HG02678 (cell line): ENCODE measurements at regions not wholly inside any gene's neighbourhood (a gene's known extent, or its start where the extent isn't known, plus 50 kb on each side); places are given as distances from the start of the nearest gene placed in this dataset.

Source experiments
- ATAC-seq: cut with Tn5 transposase; IDR thresholded peaks from one replicate; pipeline ENCODE4 v1.9.1; 2021; ENCODE audit warnings: mild to moderate bottlenecking, moderate library complexity; ENCODE audit not compliant: unreplicated experiment

- ATAC-seq, result no peak
Observed at GRCh38 chr2:81942136-81942680, 1637.7 kb upstream of the LRRTM1 start.

- ATAC-seq, result no peak
Observed at GRCh38 chr2:81940266-81940955, 1635.9 kb upstream of the LRRTM1 start.

- no peak for ATAC-seq
Observed at GRCh38 chr2:81937944-81938343, 1633.4 kb upstream of the LRRTM1 start.

GRCh38 chr2:81903534-81903933 lies 1599.0 kb upstream of the LRRTM1 start:
- no peak for ATAC-seq

- ATAC-seq, result no peak
Observed at GRCh38 chr2:81901017-81901416, 1596.5 kb upstream of the LRRTM1 start.

- no peak for ATAC-seq
Observed at GRCh38 chr2:81895620-81896250, 1591.2 kb upstream of the LRRTM1 start.

GRCh38 chr2:81894451-81894990 lies 1590.0 kb upstream of the LRRTM1 start:
- ATAC-seq, result no peak

- no peak for ATAC-seq
Observed at GRCh38 chr2:81876624-81877023, 1572.1 kb upstream of the LRRTM1 start.

GRCh38 chr2:81872006-81872405 lies 1567.5 kb upstream of the LRRTM1 start:
- ATAC-seq, result no peak

- no peak for ATAC-seq
Observed at GRCh38 chr2:81870119-81870518, 1565.6 kb upstream of the LRRTM1 start.

- no peak for ATAC-seq
Observed at GRCh38 chr2:81858998-81859397, 1554.4 kb upstream of the LRRTM1 start.

- ATAC-seq, result no peak
Observed at GRCh38 chr2:81853341-81853740, 1548.8 kb upstream of the LRRTM1 start.

- no peak for ATAC-seq
Observed at GRCh38 chr2:81852651-81853050, 1548.1 kb upstream of the LRRTM1 start.

GRCh38 chr2:81839780-81840179 lies 1535.2 kb upstream of the LRRTM1 start:
- ATAC-seq, result no peak

GRCh38 chr2:81835321-81836000 lies 1530.9 kb upstream of the LRRTM1 start:
- ATAC-seq, result no peak

GRCh38 chr2:81786811-81787210 lies 1482.3 kb upstream of the LRRTM1 start:
- ATAC-seq, result no peak

- no peak for ATAC-seq
Observed at GRCh38 chr2:81767187-81767912, 1462.8 kb upstream of the LRRTM1 start.

- ATAC-seq, result no peak
Observed at GRCh38 chr2:81747481-81748070, 1443.0 kb upstream of the LRRTM1 start.

GRCh38 chr2:81739966-81740365 lies 1435.4 kb upstream of the LRRTM1 start:
- no peak for ATAC-seq

- ATAC-seq, result no peak
Observed at GRCh38 chr2:81734981-81735380, 1430.4 kb upstream of the LRRTM1 start.

- ATAC-seq, result no peak
Observed at GRCh38 chr2:81714817-81715216, 1410.3 kb upstream of the LRRTM1 start.
